HEK293T (cell line): ENCODE measurements at regions not wholly inside any gene's neighbourhood (a gene's known extent, or its start where the extent isn't known, plus 50 kb on each side); places are given as distances from the start of the nearest gene placed in this dataset.

Experiments
- BHLHE40 ChIP-seq: fragments of 450-650 bp; IDR thresholded peaks from 2 replicates; pipeline ENCODE4 v1.6.1; 2016; ENCODE audit warnings: mild to moderate bottlenecking, moderate library complexity, borderline replicate concordance
- TF ChIP-seq, protein P1 (sequence below): fragments of 450-650 bp; IDR thresholded peaks from 2 replicates; pipeline ENCODE4 v1.6.1; 2016

DNA sequence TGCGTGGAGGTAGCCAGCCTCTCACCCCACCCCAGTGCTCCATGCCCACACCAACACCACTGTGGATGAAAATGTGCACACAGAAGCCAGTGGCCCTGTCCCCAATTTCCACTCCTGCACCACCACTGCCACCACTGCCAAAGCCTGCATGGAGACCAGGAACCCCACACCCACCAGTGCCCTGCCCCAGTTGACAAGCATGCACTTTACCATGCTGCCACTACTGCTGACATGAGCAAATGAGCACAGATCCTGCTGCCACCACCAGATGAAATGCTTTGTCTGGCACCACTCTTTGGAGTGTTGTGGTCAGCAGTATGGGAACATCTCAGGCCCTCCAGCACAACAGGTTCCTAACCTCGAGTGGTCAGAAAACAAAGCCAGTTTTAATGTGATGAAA lies 104.1 kb downstream of the ATXN7L3B start:
- TF ChIP-seq BHLHE40 = no peak
- TF ChIP-seq, protein P1, sequence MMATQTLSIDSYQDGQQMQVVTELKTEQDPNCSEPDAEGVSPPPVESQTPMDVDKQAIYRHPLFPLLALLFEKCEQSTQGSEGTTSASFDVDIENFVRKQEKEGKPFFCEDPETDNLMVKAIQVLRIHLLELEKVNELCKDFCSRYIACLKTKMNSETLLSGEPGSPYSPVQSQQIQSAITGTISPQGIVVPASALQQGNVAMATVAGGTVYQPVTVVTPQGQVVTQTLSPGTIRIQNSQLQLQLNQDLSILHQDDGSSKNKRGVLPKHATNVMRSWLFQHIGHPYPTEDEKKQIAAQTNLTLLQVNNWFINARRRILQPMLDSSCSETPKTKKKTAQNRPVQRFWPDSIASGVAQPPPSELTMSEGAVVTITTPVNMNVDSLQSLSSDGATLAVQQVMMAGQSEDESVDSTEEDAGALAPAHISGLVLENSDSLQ = no peak
